Epidermal melanocyte (primary cell): ENCODE measurements at regions not wholly inside any gene's neighbourhood (a gene's known extent, or its start where the extent isn't known, plus 50 kb on each side); places are given as distances from the start of the nearest gene placed in this dataset.
"Not testable (repeated sequence)": the region's sequence is repeated elsewhere in the genome, so short reads cannot be mapped to it uniquely, and the experiment has no call there.

Experiments used
- DNase-seq: peaks from one replicate; pipeline ENCODE4 v3.0.0; 2011; ENCODE audit warnings: low spot score; ENCODE audit not compliant: insufficient read length

DNA sequence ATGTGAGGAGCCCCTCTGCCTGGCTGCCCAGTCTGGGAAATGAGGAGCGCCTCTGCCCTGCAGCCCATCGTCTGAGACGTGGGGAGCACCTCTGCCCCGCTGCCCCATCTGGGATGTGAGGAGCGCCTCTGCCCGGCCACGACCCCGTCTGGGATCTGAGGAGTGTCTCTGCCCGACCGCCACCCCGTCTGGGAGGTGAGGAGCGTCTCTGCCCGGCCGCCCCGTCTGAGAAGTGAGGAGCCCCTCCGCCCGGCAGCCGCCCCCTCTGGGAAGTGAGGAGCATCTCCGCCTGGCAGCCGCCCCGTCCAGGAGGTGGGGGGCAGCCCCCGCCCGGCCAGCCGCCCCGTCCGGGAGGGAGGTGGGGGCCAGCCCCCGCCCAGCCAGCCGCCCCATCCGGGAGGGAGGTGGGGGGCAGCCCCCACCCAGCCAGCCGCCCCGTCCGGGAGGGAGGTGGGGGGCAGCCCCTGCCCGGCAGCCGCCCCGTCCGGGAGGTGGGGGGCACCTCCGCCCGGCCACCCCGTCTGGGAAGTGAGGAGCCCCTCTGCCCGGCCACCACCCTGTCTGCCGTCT, 238.1 kb downstream of the FNDC1 start:
- DNase-seq: not testable (repeated sequence)

DNA sequence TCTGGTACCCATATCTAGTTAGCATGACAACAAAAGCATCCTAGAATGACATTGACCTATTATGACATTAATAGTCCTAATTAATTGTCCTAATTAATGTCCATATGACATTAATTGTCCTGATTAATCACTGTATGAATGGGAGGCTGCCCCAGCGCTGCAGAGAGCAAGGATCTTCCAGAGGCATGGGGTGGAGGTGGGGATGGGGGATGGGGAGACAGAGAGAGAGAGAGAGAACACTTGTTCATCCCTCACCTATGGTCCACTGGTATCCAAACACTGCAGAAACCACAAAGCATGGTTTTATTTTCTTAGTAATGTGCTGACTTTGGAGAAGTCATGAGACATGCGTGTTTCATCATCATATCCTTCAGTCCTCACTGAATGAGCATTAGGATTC, 235.1 kb downstream of the FNDC1 start:
- DNase-seq: no peak

DNA sequence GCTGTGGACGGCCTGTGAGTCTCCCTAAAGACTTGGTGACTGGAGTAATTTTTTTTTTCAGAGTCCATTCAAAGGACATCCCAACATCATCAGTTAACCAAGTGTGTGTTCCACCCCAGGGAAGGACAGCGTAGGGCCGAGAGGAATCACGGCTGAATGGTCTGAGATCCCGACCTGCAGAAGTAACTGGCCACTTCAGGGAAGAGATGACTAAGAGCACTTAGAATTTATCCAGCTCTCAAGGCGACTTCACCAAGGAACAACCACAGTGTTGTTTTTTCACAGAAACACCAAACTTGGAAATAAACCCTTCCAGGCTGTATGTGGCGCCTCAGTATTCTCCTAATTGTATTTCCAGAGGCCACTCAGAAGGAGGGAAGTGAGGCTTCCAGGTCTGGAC, 231.6 kb downstream of the FNDC1 start:
- no peak for DNase-seq

DNA sequence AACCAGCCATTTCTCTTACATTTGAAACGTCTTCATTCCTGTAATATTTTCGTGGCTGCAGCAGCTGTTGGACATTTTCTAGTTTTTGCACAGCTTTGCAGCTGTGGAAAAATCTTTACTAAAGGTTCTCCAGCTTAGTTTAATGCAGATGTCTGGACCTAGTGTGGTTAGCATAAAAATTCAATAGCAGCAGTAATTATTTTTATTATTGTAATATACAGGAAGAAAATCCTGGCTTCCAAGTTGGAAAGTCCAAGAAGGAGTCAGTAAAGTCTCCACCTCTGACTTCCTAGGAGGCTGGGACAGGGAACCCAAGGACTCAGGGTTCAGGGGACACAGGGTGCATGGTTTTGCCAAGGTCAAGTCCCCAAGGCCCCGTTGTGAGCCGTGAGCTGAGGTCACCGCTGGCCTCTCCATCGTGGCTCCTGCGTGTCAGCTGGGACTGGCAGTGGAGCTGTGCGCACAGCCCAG, 230.6 kb downstream of the FNDC1 start:
- DNase-seq: no peak

DNA sequence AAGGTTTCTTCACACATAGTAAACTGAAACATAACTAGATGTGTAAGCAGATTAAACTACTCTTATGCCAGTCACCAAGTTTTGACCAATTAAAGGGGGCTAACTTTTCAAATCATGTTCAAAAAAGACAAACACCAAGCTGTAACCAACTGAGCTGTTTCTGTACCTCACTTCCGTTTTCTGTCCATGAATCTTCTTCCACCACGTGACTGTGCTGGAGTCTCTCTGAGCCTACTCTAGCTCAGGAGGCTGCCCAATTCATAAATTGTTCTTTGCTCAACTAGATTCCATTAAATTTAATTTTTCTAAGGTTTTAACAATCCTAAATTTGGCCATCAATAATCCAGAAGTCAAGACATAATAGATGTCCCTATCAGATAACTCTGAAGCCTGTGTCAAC, 229.4 kb downstream of the FNDC1 start:
- no peak for DNase-seq

DNA sequence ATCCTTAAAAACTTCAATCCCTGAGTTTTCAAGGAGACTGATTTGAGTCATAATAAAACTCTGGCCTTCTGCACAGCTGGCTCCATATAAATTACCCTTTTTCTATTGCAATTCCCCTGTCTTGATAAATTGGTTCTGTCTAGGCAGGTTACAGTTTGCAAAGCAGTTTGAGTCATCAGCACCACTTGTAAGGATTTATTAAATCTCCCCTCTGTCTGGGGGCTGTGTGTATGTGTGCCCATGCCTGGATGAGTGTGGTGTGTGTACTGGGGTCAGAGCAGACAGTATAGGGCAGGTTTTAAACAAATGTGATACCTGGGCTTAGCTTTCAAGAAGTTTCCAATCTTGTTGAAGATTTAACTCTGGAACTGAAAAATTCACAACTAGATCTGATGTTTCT, 228.6 kb downstream of the FNDC1 start:
- no peak for DNase-seq

DNA sequence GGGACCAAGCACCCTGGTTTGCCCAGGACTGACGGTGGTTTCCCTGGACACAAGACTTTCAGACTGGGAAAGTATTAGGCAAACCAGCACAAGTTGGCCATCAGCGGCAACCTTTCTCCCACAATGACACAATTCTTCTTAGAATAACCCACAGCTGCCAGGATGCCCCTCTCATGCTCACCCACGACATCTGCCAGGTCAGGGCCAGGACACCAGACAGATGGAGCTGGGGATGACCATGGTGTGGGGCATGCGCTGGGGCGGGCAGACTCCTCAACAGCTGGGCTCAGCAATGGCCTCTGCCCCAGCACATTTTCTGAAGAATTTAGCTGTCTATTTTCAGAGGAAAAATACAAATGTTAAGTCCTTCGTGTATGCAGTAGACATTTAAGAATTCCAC, 226.4 kb downstream of the FNDC1 start:
- no peak for DNase-seq

DNA sequence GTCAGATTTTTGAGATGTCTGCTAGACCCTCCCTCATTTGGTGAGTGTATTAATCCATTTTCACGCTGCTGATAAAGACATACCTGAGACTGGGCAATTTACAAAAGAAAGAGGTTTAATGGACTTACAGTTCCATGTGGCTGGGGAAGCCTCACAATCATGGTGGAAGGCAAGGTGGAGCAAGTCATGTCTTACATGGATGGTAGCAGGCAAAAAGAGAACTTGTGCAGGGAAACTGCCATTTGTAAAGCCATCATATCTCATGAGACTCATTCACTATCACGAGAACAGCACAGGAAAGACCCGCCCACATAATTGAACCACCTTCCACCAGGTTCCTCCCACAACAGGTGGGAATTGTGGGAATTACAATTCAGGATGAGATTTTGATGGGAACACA, 223.5 kb downstream of the FNDC1 start:
- not testable (repeated sequence) for DNase-seq

DNA sequence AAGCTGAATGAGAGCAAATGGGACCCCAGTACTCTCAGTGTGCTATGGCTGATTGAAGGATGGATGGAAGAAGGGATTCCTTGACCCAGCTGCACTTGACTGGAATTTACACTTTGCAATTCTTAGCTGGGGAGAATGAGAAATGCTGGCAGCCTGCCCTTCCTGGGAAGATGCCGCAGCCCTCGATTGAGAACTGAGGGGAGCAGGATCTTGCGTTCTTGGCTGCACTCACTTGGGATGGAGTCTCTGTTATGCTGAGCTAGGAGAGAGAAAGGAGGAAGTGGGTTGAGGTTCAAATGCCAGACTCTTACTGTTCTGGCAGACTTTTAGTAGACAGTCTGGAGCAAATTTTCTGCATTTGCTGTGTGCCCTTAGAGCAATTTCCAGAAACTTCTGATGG, 221.2 kb downstream of the FNDC1 start:
- no peak for DNase-seq

DNA sequence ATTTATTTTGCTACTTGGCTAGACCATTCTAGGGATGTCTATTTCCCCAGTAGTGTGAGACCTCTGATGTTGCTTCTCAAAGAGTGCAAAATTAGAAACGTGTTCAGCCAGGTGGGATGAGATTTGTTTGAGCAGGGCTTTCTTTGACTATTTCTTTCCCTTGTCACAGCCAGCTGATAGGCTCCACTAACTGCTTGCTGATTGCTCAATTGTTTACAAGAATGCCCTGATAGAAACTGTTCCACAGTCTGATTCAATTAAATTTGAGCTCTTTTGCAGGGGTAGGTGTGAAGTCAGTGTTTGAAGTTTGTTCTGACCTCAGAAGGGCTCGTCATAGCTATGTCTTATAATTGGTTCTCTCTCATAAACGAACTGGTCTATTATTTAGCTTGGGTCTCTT, 220.5 kb downstream of the FNDC1 start:
- DNase-seq: no peak

DNA sequence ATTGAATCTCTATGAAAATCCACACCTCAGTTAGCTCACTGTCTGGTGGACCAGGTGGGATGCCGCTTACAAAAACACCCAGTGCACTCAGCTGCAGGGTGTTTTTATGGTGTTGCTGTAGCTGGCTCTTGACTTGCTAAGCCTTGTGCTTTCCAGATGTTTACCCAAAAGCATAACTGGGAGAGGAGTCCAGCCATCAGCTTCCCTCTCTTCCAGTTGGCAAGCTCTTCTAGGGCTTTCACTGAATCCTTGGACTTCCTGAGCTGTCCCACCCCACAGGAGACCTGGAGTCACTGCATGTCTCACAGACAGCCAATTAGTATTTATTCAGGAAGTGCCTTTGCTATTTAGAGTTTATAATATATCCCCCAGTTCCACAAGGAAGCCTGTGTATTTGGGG, 210.9 kb downstream of the FNDC1 start:
- DNase-seq: no peak

DNA sequence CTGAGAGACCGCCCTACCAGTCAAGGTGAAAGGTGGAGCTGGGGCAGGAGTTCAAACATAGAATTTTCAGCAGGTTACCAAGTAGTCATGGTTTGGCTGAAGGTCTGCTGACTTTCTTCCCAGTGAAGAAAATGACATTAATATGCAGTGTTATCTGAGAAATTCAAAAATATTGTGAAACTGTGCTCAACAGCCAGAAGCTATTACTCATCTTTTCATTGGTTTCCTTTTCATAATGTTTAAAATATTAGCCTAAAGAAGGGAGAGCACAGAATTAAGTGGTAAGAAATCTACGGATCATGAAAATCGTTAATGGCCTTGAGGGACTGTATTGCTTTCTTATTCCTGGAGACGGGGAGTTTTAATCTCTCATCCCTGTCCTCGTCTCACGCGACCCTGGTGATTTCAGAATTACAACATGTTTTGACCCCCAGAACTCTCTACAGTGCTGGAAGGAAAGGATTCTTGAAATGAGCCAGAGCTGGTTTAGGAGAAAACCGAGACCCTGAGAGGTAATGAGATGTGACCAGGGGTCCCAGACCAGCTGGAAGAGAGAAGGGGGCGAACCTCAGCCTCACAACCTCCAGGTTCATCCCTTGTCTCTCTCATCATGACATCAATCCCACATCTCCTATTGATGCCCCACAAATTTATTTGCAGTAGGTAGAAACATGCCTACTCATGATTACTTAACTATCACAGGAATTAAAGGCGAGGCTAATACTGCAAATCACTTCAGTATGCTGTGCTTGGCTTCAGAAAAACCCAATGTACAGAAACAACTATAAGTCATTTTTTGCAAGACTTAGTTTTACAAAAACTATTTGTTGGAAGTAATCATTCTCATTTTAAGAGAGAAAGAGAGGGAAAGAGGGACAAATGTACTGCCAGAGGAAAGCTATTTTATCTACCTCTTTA, 209.5 kb downstream of the FNDC1 start:
- no peak for DNase-seq

DNA sequence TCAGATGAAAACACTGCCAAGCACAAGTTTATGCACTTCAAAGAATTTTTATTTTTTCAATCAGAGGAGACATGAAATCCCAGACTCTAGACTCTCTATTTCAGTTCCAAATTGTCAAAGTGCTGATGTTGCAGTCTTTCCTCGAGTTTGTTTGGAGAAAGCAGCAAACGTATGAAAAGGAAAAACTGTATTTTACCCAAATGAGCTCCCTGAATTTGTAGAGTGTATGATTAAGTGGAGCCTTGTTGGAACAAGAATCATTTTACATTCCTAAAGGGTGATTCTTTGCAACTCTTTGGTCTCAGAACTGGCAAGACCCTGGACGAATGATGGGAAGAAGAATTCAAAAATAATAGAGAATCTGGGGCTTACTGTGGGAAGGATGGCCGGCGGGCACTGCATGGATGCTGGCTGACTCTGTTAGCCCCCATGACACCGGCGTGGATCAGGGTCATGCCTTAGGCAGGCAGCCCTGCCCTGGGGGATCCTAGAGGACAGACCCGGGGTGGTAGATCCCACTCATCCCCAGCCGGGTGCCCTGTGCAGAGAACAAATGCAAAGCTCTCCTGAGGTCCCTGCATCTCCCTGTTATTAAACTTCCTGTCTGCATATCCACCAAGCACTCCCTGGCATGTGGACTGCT, 207.4 kb downstream of the FNDC1 start:
- DNase-seq: no peak

DNA sequence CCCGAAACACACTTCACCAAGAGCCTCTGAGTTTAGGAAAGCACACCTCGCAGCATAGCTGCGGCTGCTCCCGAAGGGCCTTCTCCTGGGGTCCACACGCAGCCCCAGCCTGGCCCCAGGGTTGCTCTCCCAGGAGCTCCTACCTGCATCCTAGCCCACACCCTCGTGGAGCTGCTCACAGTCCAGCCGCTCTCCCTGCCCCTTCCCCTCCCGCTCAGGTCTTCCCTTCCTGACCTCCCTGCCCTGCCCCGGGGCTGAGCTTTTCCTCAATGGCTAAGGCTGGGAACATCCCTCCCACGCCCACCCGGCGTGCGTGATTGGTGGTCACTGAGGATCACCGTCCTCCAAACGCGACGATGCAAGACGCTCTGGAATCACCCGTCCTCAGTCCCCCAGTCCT, 205.8 kb downstream of the FNDC1 start:
- DNase-seq: no peak

DNA sequence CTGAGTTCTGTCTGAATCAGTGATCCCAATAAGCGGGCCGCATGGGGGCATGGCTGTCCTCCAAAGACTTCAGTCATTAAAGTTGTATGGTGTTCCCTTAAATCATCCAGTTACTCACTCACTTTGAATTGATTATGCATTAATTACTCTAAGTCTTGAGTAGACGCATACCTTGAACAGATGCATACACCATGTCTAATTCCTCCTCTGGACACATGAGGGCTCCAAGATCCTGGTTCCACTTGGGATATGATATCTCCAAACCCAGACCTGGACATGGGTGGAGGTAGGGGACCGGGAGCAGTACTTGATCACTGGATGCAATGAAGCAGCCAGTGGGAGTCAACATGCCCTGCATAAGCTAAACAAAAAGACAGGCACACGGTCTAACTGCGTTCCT, 204.5 kb downstream of the FNDC1 start:
- DNase-seq: no peak

DNA sequence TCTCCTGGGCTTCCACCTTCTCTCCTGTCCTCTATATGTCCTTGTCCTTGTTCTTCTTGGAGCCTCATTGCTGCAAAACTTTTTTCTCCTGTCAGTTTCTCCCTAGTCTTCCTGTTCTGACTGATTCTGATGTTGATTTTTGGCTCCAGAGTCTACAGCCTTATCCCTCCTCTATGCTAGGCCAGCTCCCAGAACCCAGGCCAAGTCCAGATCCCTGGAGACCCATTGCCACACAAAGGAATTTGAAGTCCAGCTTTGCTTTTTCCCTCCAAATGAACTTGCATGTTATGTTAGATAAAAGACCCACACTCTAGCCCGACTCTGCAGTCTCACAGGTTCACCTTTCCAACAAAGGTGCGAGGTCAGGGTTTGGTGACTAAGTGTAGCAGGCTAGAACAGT, 203.1 kb downstream of the FNDC1 start:
- no peak for DNase-seq

DNA sequence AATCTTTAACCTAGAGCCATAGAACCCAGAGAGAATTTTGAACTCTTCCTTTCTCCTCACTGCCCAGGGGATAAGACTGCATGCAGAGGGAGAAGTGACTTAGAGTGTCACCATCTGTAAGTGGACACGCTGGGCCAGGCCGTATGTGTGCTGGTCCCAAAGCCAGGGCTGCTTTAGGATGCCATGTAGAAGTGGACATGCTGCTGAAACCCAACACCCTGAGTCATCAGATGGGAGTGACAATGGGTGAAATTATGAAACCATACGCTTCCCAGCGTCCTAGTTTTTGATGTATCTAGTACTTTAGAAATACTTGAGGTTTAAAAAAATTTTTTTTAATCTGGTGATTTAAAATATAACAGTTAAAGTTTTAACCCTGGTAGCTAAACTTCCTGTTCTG, 191.1 kb downstream of the FNDC1 start:
- DNase-seq: no peak

DNA sequence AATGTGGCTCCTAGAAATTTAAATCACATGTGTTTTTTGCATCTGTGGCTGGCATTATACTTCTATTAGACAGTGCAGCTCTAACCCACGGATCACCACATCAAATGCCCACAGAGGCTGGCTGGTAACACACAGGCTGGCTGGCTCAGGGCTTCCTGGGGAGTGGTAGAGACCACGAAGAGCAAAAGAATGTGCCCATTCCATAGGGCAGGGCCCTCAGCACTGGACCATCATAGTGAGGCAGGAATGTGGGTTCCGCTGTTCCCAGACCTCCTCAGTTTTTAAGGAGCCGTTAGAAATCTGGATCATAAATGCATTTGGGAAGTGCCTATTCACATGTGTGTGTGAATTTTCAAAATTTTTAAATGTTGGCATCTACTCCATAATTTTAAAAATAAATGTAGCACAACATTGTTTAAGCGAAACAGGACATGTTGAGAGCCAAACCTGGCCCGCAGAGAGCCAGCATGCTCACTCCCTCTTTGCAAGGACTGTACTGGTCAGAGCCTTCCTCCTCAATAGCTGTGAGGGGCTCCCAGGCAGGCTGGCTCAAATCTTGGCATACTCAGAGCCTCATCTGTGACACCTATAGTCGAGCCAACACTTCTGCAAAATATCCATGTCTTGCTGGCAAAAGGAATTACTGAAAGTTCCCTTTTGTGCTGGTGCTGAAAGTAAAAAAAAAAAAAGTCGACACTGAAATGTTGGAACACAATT, 190.5 kb downstream of the FNDC1 start:
- DNase-seq: no peak

DNA sequence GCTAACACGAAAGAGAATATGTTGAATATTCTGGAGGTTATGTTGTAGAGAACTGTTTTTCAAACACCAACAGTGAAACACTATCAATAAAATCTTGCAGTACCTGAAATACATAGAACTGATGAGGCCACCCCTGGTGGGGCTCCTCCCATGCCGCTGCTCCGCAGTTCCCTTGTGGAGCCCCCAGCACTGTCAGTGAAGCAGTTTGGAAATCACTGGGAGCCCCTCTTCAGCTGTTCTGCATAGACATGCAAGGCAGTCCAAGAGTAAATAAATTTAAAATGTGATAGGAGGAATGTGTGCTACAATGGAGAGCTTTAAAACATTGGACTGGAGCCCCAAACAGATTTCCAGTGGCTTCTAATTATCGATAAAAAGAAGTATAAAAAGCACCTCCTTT, 189.4 kb downstream of the FNDC1 start:
- DNase-seq: no peak

DNA sequence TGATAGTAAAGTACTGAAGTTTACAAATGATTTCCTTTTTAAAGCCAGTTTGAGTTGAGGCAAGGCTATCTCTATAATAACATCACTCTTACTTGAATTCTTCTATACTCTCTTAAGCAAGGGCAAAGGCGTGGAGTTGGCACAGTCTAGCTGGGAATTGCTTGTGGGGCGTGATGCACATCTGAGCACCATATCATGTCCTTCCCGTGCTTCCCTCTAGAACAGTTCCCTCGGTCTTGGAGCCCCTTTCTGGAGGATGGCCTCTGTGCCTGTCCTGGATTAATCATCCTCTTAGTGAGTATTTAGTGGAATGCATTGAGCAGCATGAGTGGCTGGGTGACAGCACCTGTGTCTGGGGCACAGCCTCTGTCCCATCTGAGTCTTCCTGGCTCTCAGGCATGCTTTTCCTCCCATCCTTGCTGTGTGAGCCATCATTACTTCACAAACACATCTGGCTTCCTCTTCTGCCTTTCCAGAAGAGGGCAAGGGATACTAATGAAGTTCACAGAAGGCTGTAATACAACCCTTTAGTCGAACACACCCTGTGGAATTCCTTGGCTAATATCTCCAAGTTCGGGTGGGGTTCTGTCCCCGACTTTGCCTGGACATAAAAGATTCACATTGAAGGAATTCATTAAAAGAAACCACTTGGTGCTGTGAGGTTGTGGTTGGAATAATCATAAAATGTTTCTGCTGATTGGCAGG, 188.2 kb downstream of the FNDC1 start:
- DNase-seq: no peak

DNA sequence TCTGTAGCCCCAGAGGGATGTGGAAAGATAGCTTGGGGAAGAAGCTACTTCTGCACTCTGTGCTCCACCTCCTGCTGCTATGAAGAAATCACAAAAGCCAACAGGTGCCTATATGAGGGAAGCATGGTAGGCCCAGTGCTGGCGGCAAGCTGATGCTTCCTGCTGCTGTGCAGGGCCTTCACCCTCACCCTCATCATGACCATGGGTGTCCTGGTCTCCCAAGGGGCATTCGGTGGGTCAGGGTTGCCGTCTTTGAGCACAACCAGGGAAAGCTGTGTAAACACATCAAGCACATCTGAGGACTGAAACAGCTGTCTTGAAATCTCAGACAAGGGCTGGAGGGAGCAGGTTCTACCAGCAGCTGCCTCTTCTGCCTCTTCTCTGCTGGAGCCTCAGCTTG, 184.0 kb downstream of the FNDC1 start:
- DNase-seq: no peak
